Large intestine (tissue), 3 donors: ENCODE measurements at regions not wholly inside any gene's neighbourhood (a gene's known extent, or its start where the extent isn't known, plus 50 kb on each side); places are given as distances from the start of the nearest gene placed in this dataset.

Experiments used
- DNase-seq, 2 donors: peaks; one replicate each; pipeline versions ENCODE4 v3.0.0 to v3.0.0-alpha.2; 2013
- H3K27ac ChIP-seq: one replicate; pipeline ENCODE4 v1.5.1; 2013; ENCODE audit warnings: low read length
- H3K27me3 ChIP-seq: 2 replicates; pipeline ENCODE4 v1.6.1; 2013; ENCODE audit warnings: low read length; ENCODE audit not compliant: control insufficient read depth, insufficient read depth
- H3K36me3 ChIP-seq: 2 replicates; pipeline ENCODE4 v1.6.1; 2013; ENCODE audit warnings: low read length; ENCODE audit not compliant: control insufficient read depth, insufficient read depth
- H3K4me1 ChIP-seq: one replicate; pipeline ENCODE4 v1.6.1; 2013; ENCODE audit warnings: low read length; ENCODE audit not compliant: control insufficient read depth, insufficient read depth
- H3K4me3 ChIP-seq: one replicate; pipeline ENCODE4 v1.5.1; 2013; ENCODE audit warnings: low read length
- H3K9me3 ChIP-seq: one replicate; pipeline ENCODE4 v1.6.1; 2013; ENCODE audit warnings: mild to moderate bottlenecking, low read depth, low read length, moderate library complexity; ENCODE audit not compliant: control insufficient read depth
- WGBS: methylation state at CpG from one replicate; pipeline ENCODE4 v1.1.5; 2013; ENCODE audit warnings: low lambda C conversion rate; ENCODE audit not compliant: insufficient coverage; 5-methylcytosine and 5-hydroxymethylcytosine counted together

- Histone ChIP-seq H3K36me3 (no peaks in the 10 kb centered on the region), H3K4me3 (no peak overlapping the region), H3K4me1 (no peaks in the 10 kb centered on the region), H3K27me3 (no peaks in the 10 kb centered on the region), H3K27ac (no peak overlapping the region), H3K9me3 (no peaks in the 10 kb centered on the region)
- peak in 1 of 2 donors; percentile 10 for DNase-seq
- no CpG with 5 or more reads among the region's 19 CpGs for WGBS
Observed at GRCh38 chr1:68293609-68294366, 61.5 kb upstream of the WLS start.

- no peaks in the 10 kb centered on the region for H3K27me3 ChIP-seq
- no peaks in the 10 kb centered on the region for H3K4me1 ChIP-seq
- no peak overlapping the region for H3K27ac ChIP-seq
- no peak for DNase-seq
- no peak overlapping the region for H3K4me3 ChIP-seq
- no peaks in the 10 kb centered on the region for H3K9me3 ChIP-seq
- 17% methylated on average over 1 of the region's 5 CpGs for WGBS
- H3K36me3 ChIP-seq: no peaks in the 10 kb centered on the region
Observed at GRCh38 chr1:68293122-68293521, 60.8 kb upstream of the WLS start.

GRCh38 chr1:68291688-68292384 is 59.5 kb upstream of the WLS start:
- Histone ChIP-seq H3K27ac (no peak overlapping the region), H3K4me1 (no peaks in the 10 kb centered on the region), H3K27me3 (no peaks in the 10 kb centered on the region), H3K4me3 (no peak overlapping the region), H3K9me3 (no peaks in the 10 kb centered on the region), H3K36me3 (no peaks in the 10 kb centered on the region)
- WGBS: no CpG with 5 or more reads among the region's 2 CpGs
- DNase-seq: no peak

- no peak overlapping the region for H3K27ac ChIP-seq
- H3K27me3 ChIP-seq: no peaks in the 10 kb centered on the region
- H3K36me3 ChIP-seq: no peaks in the 10 kb centered on the region
- no peaks in the 10 kb centered on the region for H3K4me1 ChIP-seq
- H3K4me3 ChIP-seq: no peak overlapping the region
- DNase-seq: no peak
- H3K9me3 ChIP-seq: no peaks in the 10 kb centered on the region
- WGBS: 73% methylated on average over 2 of the region's 5 CpGs
Observed at GRCh38 chr1:68287241-68287640, 54.9 kb upstream of the WLS start.

- Histone ChIP-seq H3K36me3 (no peaks in the 10 kb centered on the region), H3K9me3 (no peaks in the 10 kb centered on the region), H3K27me3 (no peaks in the 10 kb centered on the region), H3K4me1 (no peaks in the 10 kb centered on the region), H3K4me3 (no peak overlapping the region), H3K27ac (no peak overlapping the region)
- WGBS: 100% methylated on average over 1 of the region's 4 CpGs
- no peak for DNase-seq
Observed at GRCh38 chr1:68285046-68285445, 52.7 kb upstream of the WLS start.

- no peak overlapping the region for H3K4me3 ChIP-seq
Observed at GRCh38 chr1:68281946-68282615, 49.8 kb upstream of the WLS start.

More at GRCh38 chr1:68281946-68282615, 49.8 kb upstream of the WLS start:
- no peak overlapping the region for H3K27ac ChIP-seq
- H3K9me3 ChIP-seq: no peaks in the 10 kb centered on the region
- no peaks in the 10 kb centered on the region for H3K36me3 ChIP-seq
- no peaks in the 10 kb centered on the region for H3K4me1 ChIP-seq
- no peak for DNase-seq
- H3K27me3 ChIP-seq: no peaks in the 10 kb centered on the region
- WGBS: no CpG with 5 or more reads among the region's 4 CpGs
